Endodermal cell (in vitro differentiated cells): ENCODE measurements at regions not wholly inside any gene's neighbourhood (a gene's known extent, or its start where the extent isn't known, plus 50 kb on each side); places are given as distances from the start of the nearest gene placed in this dataset.

Experiments used
- DNase-seq: peaks from one replicate; pipeline ENCODE4 v3.0.0-alpha.2; 2017
- H3K27ac ChIP-seq: 2 replicates; pipeline ENCODE4 v1.5.1; 2013; ENCODE audit warnings: mild to moderate bottlenecking, low read depth, low read length, moderate library complexity
- H3K27me3 ChIP-seq: 2 replicates; pipeline ENCODE4 v1.6.1; 2013; ENCODE audit warnings: mild to moderate bottlenecking, low read length, moderate library complexity; ENCODE audit not compliant: insufficient read depth, control insufficient read depth, poor library complexity, severe bottlenecking
- H3K36me3 ChIP-seq: 2 replicates; pipeline ENCODE4 v1.7.0; 2013; ENCODE audit warnings: mild to moderate bottlenecking, low read length, moderate library complexity; ENCODE audit not compliant: control insufficient read depth, insufficient read depth
- H3K4me1 ChIP-seq: one replicate; pipeline ENCODE4 v1.7.0; 2013; ENCODE audit warnings: low read length; ENCODE audit not compliant: control insufficient read depth, insufficient read depth
- H3K4me3 ChIP-seq: 2 replicates; pipeline ENCODE4 v1.5.1; 2013; ENCODE audit warnings: mild to moderate bottlenecking, low read length, moderate library complexity
- H3K9ac ChIP-seq: 2 replicates; pipeline ENCODE4 v1.6.1; 2013; ENCODE audit warnings: mild to moderate bottlenecking, low read length, moderate library complexity; ENCODE audit not compliant: poor library complexity, severe bottlenecking; ENCODE audit errors: extremely low read depth
- H3K9me3 ChIP-seq: 2 replicates; pipeline ENCODE4 v1.6.1; 2013; ENCODE audit warnings: mild to moderate bottlenecking, low read length, moderate library complexity; ENCODE audit not compliant: control insufficient read depth
- H3K27ac Mint-ChIP-seq: 2 replicates; pipeline ENCODE4 v1.8.0; 2020; ENCODE audit warnings: mixed read lengths
- H3K27me3 Mint-ChIP-seq: 2 replicates; pipeline ENCODE4 v1.8.0; 2021; ENCODE audit warnings: mild to moderate bottlenecking, mixed read lengths; ENCODE audit not compliant: insufficient read depth
- H3K36me3 Mint-ChIP-seq: 2 replicates; pipeline ENCODE4 v1.8.0; 2020; ENCODE audit warnings: low read depth, mixed read lengths
- H3K4me1 Mint-ChIP-seq: 2 replicates; pipeline ENCODE4 v1.8.0; 2020; ENCODE audit warnings: mixed read lengths
- H3K4me3 Mint-ChIP-seq: 2 replicates; pipeline ENCODE4 v1.8.0; 2020; ENCODE audit warnings: mild to moderate bottlenecking, moderate library complexity, mixed read lengths
- H3K9me3 Mint-ChIP-seq: 2 replicates; pipeline ENCODE4 v1.8.0; 2020; ENCODE audit warnings: mild to moderate bottlenecking, mixed read lengths
- WGBS, 2 experiments: methylation state at CpG; one replicate each; pipeline versions ENCODE4 v1.1.5 to v1.1.7; 2013; ENCODE audit warnings: missing lambda C conversion rate in 2 of 2, mixed read lengths in 1 of 2; ENCODE audit not compliant: insufficient coverage in 1 of 2, insufficient read length in 1 of 2; 5-methylcytosine and 5-hydroxymethylcytosine counted together
- TF ChIP-seq, protein P1 (sequence below): fragments of 200-600 bp; sonication (generic); conservative IDR thresholded peaks from 2 replicates; pipeline ENCODE4 v1.5.0; 2021; ENCODE audit warnings: antibody characterized with exemption, mild to moderate bottlenecking

- DNase-seq, result no peak
- no peaks in the 10 kb centered on the region for H3K4me1 ChIP-seq
- Mint-ChIP-seq H3K27ac (no peak overlapping the region), H3K4me3 (no peak overlapping the region), H3K4me1 (no peaks in the 10 kb centered on the region), H3K27me3 (peaks cover 17% of the 10 kb centered on the region), H3K9me3 (peaks cover 62% of the 10 kb centered on the region), H3K36me3 (no peaks in the 10 kb centered on the region)
- H3K27me3 ChIP-seq, result no peaks in the 10 kb centered on the region
- no peak overlapping the region for H3K4me3 ChIP-seq
- TF ChIP-seq, protein P1, sequence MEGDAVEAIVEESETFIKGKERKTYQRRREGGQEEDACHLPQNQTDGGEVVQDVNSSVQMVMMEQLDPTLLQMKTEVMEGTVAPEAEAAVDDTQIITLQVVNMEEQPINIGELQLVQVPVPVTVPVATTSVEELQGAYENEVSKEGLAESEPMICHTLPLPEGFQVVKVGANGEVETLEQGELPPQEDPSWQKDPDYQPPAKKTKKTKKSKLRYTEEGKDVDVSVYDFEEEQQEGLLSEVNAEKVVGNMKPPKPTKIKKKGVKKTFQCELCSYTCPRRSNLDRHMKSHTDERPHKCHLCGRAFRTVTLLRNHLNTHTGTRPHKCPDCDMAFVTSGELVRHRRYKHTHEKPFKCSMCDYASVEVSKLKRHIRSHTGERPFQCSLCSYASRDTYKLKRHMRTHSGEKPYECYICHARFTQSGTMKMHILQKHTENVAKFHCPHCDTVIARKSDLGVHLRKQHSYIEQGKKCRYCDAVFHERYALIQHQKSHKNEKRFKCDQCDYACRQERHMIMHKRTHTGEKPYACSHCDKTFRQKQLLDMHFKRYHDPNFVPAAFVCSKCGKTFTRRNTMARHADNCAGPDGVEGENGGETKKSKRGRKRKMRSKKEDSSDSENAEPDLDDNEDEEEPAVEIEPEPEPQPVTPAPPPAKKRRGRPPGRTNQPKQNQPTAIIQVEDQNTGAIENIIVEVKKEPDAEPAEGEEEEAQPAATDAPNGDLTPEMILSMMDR, result no peak
- 94% methylated on average over 4 of the region's 4 CpGs; no CpG with 5 or more reads in 1 of the 2 experiments for WGBS, 2 experiments
- H3K9ac ChIP-seq, result no peak overlapping the region
- H3K36me3 ChIP-seq, result no peaks in the 10 kb centered on the region
- H3K9me3 ChIP-seq, result no peaks in the 10 kb centered on the region
- H3K27ac ChIP-seq, result no peak overlapping the region
Observed at GRCh38 chrX:69299951-69300714, 134.9 kb upstream of the PJA1 start.

- H3K4me3 Mint-ChIP-seq, result no peak overlapping the region
- no peak overlapping the region for H3K27ac Mint-ChIP-seq
- H3K4me3 ChIP-seq, result no peak overlapping the region
- WGBS, 2 experiments, result 89 to 100% methylated on average over 2 to 6 of the region's 6 CpGs
- no peaks in the 10 kb centered on the region for H3K27me3 ChIP-seq
- H3K9ac ChIP-seq, result no peak overlapping the region
- no peaks in the 10 kb centered on the region for H3K4me1 ChIP-seq
- no peaks in the 10 kb centered on the region for H3K36me3 ChIP-seq
- H3K9me3 Mint-ChIP-seq, result peaks cover 61% of the 10 kb centered on the region
- no peak overlapping the region for H3K27ac ChIP-seq
- no peaks in the 10 kb centered on the region for H3K36me3 Mint-ChIP-seq
- peaks cover 14% of the 10 kb centered on the region for H3K27me3 Mint-ChIP-seq
- DNase-seq, result no peak
- H3K4me1 Mint-ChIP-seq, result no peaks in the 10 kb centered on the region
- TF ChIP-seq, protein P1, result no peak
- no peaks in the 10 kb centered on the region for H3K9me3 ChIP-seq
Observed at GRCh38 chrX:69299285-69299684, 134.0 kb upstream of the PJA1 start.

DNA sequence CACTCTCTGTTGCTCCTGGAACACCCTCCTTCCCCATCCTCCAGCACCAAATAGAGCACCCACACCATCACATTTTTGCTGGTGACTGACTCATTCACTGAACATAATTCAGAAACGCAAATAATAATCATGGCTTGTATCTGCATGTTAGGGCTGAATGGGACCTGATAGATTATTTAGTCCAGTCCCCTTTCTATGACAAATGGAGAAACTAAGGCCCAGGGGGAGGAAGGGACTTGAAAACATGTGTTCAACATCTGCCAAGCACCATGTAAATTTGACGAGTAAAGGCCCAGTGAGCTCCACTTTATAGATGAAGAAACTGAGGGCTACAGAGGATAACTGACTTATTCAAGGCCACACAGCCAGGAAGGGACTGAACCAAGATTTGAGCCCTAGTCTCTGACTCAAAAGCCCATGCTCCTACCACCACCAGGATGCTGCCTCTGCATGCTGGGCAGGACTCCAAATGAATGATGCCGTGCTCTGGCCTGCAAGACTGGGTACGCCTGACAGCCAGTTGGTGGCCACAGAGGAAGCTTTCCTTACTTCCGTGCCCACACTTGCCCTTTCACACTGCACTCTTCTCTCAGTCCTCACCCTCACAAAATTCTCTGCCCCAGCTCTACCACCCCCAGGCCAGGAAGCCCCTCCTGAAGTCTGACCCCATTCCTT, 133.3 kb upstream of the PJA1 start:
- Histone ChIP-seq H3K4me1 (no peaks in the 10 kb centered on the region), H3K27me3 (no peaks in the 10 kb centered on the region), H3K9me3 (no peaks in the 10 kb centered on the region), H3K9ac (no peak overlapping the region), H3K36me3 (no peaks in the 10 kb centered on the region), H3K27ac (no peak overlapping the region), H3K4me3 (no peak overlapping the region)
- TF ChIP-seq, protein P1, result no peak
- Mint-ChIP-seq H3K4me1 (no peaks in the 10 kb centered on the region), H3K27me3 (peaks cover 8% of the 10 kb centered on the region), H3K4me3 (no peak overlapping the region), H3K9me3 (peaks cover 61% of the 10 kb centered on the region), H3K36me3 (no peaks in the 10 kb centered on the region), H3K27ac (no peak overlapping the region)
- no peak for DNase-seq
- WGBS, 2 experiments, result 94% methylated on average over 5 of the region's 5 CpGs; no CpG with 5 or more reads in 1 of the 2 experiments
